Choroid plexus epithelial cell (primary cell): ENCODE measurements at regions not wholly inside any gene's neighbourhood (a gene's known extent, or its start where the extent isn't known, plus 50 kb on each side); places are given as distances from the start of the nearest gene placed in this dataset.
"Not testable (repeated sequence)": the region's sequence is repeated elsewhere in the genome, so short reads cannot be mapped to it uniquely, and the experiment has no call there.

ENCODE experiments used
- DNase-seq: peaks from one replicate; pipeline ENCODE4 v3.0.0-alpha.2; 2010; ENCODE audit warnings: low read depth
- H3K4me3 ChIP-seq: 2 replicates; pipeline ENCODE4 v1.5.1; 2011; ENCODE audit warnings: low read depth, mild to moderate bottlenecking, control low read depth, low read length, moderate library complexity
- TF ChIP-seq, protein P1 (sequence below): conservative IDR thresholded peaks from 2 replicates; pipeline ENCODE4 v1.5.1; 2011; ENCODE audit warnings: low read depth, mild to moderate bottlenecking, control low read depth, inconsistent platforms, low read length, moderate library complexity

GRCh38 chr6:15909290-15910070 lies 219.4 kb upstream of the MYLIP start:
- DNase-seq = no peak
- no peak overlapping the region for H3K4me3 ChIP-seq
- TF ChIP-seq, protein P1, sequence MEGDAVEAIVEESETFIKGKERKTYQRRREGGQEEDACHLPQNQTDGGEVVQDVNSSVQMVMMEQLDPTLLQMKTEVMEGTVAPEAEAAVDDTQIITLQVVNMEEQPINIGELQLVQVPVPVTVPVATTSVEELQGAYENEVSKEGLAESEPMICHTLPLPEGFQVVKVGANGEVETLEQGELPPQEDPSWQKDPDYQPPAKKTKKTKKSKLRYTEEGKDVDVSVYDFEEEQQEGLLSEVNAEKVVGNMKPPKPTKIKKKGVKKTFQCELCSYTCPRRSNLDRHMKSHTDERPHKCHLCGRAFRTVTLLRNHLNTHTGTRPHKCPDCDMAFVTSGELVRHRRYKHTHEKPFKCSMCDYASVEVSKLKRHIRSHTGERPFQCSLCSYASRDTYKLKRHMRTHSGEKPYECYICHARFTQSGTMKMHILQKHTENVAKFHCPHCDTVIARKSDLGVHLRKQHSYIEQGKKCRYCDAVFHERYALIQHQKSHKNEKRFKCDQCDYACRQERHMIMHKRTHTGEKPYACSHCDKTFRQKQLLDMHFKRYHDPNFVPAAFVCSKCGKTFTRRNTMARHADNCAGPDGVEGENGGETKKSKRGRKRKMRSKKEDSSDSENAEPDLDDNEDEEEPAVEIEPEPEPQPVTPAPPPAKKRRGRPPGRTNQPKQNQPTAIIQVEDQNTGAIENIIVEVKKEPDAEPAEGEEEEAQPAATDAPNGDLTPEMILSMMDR = no peak

GRCh38 chr6:15908871-15909270 lies 220.0 kb upstream of the MYLIP start:
- H3K4me3 ChIP-seq = no peak overlapping the region
- TF ChIP-seq, protein P1 = no peak
- no peak for DNase-seq

DNA sequence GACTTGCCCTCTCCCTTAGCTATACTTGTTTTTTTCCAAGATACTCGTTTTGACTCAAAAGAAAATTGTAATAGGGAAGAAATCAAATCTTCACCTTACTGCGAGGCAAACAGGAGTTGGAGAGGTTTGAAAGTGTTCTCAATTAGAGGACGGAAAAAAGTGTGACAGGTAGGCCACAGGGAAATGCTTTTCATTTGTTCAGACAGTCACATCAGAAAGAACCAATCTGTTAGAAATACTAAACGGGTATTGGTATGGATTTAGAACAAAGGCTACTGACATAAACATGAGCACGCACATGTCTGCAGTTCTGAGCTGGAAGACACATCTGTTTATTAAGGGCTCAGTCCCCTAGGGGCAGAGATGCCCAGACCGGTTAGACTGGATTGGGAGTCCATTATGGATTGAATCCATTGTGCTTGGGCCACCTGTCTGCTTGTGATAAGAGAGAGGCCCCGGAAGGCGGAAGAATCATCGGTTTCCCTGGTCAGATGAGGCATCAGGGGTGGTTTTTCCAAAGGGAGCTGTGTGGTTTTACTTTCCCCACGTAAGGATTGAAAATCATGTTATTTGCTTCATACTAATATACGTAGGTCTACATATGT lies 220.9 kb upstream of the MYLIP start:
- TF ChIP-seq, protein P1 = no peak
- DNase-seq = no peak
- H3K4me3 ChIP-seq = no peak overlapping the region

DNA sequence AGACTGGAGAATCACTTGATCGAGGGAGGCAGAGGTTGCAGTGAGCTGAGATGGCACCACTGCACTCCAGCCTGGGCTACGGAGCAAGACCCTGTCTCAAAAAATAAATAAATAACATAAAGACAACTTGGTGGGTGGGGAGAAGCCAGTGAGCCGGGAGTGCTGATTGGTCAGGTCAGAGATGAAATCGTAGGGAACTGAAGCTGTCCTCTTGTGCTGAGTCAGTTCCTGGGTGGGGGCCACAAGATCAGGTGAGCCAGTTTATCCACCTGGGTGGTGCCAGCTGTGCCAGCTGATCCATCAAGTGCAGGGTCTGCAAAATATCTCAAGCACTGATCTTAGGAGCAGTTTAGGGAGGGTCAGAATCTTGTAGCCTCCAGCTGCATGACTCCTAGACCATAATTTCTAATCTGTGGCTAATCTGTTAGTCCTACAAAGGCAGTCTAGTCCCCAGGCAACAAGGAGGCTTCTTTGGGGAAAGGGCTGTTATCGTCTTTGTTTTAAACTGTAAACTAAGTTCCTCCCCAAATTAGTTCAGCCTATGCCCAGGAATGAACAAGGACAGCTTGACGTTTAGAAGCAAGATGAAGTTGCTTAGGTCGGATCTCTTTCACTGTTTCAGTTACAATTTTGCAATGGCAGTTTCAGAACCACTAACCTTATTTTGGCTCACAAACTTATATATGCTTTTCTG lies 221.5 kb upstream of the MYLIP start:
- H3K4me3 ChIP-seq, DNase-seq: not testable (repeated sequence)

- no peak overlapping the region for H3K4me3 ChIP-seq
- TF ChIP-seq, protein P1 = no peak
- DNase-seq = no peak
Measured at GRCh38 chr6:15906420-15907016, 222.4 kb upstream of the MYLIP start.

DNA sequence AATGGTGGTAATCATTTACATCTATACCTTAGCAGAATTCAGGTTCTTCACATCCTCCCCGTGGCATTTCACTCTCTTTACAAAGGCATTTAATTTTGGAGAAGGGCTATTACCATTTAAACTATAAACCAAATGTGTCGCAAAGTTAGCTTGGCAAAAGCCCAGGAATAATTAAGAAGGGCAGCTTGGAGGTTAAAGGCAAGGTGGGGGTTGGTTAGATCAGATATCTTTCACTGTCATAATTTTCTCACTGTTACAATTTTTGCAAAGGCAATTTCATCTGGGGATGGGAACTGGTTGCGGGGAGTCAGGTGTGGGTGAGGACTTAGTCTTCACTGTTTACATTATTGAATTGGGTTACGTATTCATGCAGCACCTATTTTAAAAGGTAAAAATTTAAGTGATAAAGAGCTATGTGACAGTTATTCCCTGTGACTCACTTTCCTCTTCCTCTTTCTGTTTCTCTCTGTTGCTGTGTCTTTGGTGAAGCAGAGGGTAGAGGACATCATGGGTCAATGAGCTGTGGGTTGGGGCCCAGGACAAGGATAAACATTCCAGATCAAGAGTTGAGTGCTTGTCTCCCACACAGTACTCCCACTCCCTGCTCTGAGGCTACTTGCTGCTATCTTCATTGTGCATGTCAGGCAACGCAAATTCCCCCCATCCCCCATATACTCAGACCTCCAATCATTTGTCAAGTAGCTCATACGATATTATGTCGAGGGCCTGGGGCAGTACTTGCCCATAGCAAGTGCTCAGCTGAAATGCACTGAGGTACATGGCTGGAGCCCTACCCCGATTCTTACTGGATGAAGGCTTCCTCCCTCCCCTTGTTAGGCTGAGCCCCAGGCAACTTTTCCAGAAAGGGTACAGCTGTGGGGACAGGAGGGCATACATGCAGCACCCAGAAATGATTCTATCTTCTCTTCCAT lies 223.1 kb upstream of the MYLIP start:
- no peak for DNase-seq

More for the DNA sequence above, 223.1 kb upstream of the MYLIP start:
- TF ChIP-seq, protein P1 = no peak
- no peak overlapping the region for H3K4me3 ChIP-seq
